Thyroid gland (tissue), 4 donors: ENCODE measurements at regions not wholly inside any gene's neighbourhood (a gene's known extent, or its start where the extent isn't known, plus 50 kb on each side); places are given as distances from the start of the nearest gene placed in this dataset.

Source experiments
- POLR2A ChIP-seq, 2 donors: fragments of 450-650 bp; IDR thresholded peaks; one replicate each; pipeline ENCODE4 v1.6.1; 2017; ENCODE audit warnings: antibody characterized with exemption in 2 of 2, mild to moderate bottlenecking in 2 of 2, moderate library complexity in 1 of 2
- TF ChIP-seq, protein P1 (sequence below), 6 experiments: fragments of 200-600 bp in 3 of 6; fragments of 450-650 bp in 3 of 6; sonication (generic) in 3 of 6; IDR thresholded peaks; one replicate each; pipeline ENCODE4 v1.5.1; 2016 to 2019; ENCODE audit warnings: antibody characterized with exemption in 6 of 6, mild to moderate bottlenecking in 2 of 6, inconsistent platforms in 1 of 6, moderate library complexity in 1 of 6

DNA sequence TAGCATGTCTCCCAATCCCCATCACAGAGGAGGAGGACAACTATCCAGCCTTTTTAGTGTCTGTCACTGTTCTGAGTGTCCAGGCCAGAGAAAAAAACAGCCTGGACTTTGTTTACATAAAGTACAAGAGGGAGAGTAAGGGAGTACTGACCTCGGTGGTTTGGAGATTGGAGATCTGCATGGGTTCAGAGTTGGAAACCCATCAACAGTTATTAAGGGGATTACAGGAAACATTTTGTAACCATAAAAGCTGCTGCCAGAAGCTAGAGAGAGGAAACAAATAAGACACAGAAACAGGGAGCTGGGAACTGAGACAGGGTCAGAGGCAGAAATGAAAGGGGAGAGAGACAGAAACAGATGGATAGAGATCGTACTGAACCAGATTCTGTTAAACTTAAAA is 131.5 kb upstream of the CTTNBP2NL start:
- TF ChIP-seq, protein P1, sequence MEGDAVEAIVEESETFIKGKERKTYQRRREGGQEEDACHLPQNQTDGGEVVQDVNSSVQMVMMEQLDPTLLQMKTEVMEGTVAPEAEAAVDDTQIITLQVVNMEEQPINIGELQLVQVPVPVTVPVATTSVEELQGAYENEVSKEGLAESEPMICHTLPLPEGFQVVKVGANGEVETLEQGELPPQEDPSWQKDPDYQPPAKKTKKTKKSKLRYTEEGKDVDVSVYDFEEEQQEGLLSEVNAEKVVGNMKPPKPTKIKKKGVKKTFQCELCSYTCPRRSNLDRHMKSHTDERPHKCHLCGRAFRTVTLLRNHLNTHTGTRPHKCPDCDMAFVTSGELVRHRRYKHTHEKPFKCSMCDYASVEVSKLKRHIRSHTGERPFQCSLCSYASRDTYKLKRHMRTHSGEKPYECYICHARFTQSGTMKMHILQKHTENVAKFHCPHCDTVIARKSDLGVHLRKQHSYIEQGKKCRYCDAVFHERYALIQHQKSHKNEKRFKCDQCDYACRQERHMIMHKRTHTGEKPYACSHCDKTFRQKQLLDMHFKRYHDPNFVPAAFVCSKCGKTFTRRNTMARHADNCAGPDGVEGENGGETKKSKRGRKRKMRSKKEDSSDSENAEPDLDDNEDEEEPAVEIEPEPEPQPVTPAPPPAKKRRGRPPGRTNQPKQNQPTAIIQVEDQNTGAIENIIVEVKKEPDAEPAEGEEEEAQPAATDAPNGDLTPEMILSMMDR (IDR thresholded peaks at IDR 0.05): no peak
- TF ChIP-seq POLR2A (IDR thresholded peaks at IDR 0.05): no peak
